T-cell (primary cell): ENCODE measurements at regions not wholly inside any gene's neighbourhood (a gene's known extent, or its start where the extent isn't known, plus 50 kb on each side); places are given as distances from the start of the nearest gene placed in this dataset.

Experiments used
- ATAC-seq, 4 experiments: fragments of 200-7000 bp in 3 of 4; fragments of 150-1000 bp in 1 of 4; cut with Tn5 transposase; replicated peaks in 1 of 4; 1 replicate in 3 of 4; 2 replicates in 1 of 4; pipeline ENCODE4 v1.10.0; 2021; ENCODE audit warnings: moderate library complexity in 3 of 4, mild to moderate bottlenecking in 2 of 4, moderate number of reproducible peaks in 1 of 4
- CTCF ChIA-PET, 2 donors: fragments of 300-600 bp; sonication (Branson Sonifier 250); formaldehyde crosslinking; loops; one replicate each; lab custom pipeline; 2022; ENCODE audit warnings: antibody characterized with exemption in 2 of 2; lab: Charles Lee
- POLR2A ChIA-PET, 2 donors: fragments of 300-600 bp; sonication (Branson Sonifier 250); formaldehyde crosslinking; loops; one replicate each; lab custom pipeline; 2022; ENCODE audit warnings: antibody characterized with exemption in 2 of 2; lab: Charles Lee
- DNase-seq, 35 experiments: peaks; one replicate each; pipeline versions ENCODE4 v3.0.0 to v3.0.0-alpha.2; 2013 to 2023
- H3K27ac ChIP-seq: one replicate; pipeline ENCODE4 v1.5.1; 2013; ENCODE audit warnings: low read length
- H3K27me3 ChIP-seq, 2 experiments: replicated peaks in 1 of 2; 1 replicate in 1 of 2; 2 replicates in 1 of 2; pipeline versions ENCODE4 v1.6.1 to v1.7.0; 2013; ENCODE audit warnings: low read length in 1 of 2, mixed read lengths in 1 of 2; ENCODE audit not compliant: control insufficient read depth in 2 of 2, insufficient read depth in 2 of 2; ENCODE audit errors: extremely low read depth in 1 of 2
- H3K36me3 ChIP-seq, 2 donors: 1 replicate in 1 of 2; 2 replicates in 1 of 2; pipeline versions ENCODE4 v1.6.1 to v1.7.0; 2013; ENCODE audit warnings: low read length in 1 of 2; ENCODE audit not compliant: control insufficient read depth in 2 of 2, insufficient read depth in 1 of 2; ENCODE audit errors: extremely low read depth in 1 of 2
- H3K4me1 ChIP-seq, 2 experiments: 1 replicate in 1 of 2; 2 replicates in 1 of 2; pipeline versions ENCODE4 v1.6.1 to v1.7.0; 2013; ENCODE audit warnings: low read length in 2 of 2, mixed read lengths in 1 of 2; ENCODE audit not compliant: insufficient read depth in 2 of 2, control insufficient read depth in 1 of 2; ENCODE audit errors: extremely low read depth in 1 of 2
- H3K4me3 ChIP-seq, 2 donors: 1 replicate in 1 of 2; 2 replicates in 1 of 2; pipeline versions ENCODE4 v1.5.1 to v1.7.0; 2013; ENCODE audit warnings: mild to moderate bottlenecking in 2 of 2, low read length in 1 of 2, moderate library complexity in 1 of 2; ENCODE audit not compliant: control insufficient read depth in 1 of 2; ENCODE audit errors: extremely low read depth in 1 of 2
- H3K9me3 ChIP-seq: 2 replicates; pipeline ENCODE4 v1.7.0; 2013
- H3K27ac Mint-ChIP-seq, 2 donors: one replicate each; pipeline ENCODE4 v1.8.0; 2020 to 2021; ENCODE audit warnings: mild to moderate bottlenecking in 2 of 2, mixed read lengths in 2 of 2
- H3K27me3 Mint-ChIP-seq, 2 donors: one replicate each; pipeline ENCODE4 v1.8.0; 2021 to 2022; ENCODE audit warnings: mixed read lengths in 2 of 2
- H3K36me3 Mint-ChIP-seq: one replicate; pipeline ENCODE4 v1.8.0; 2021; ENCODE audit warnings: mixed read lengths
- H3K4me1 Mint-ChIP-seq, 3 donors: one replicate each; pipeline ENCODE4 v1.8.0; 2020 to 2022; ENCODE audit warnings: mixed read lengths in 3 of 3, mild to moderate bottlenecking in 1 of 3
- H3K4me3 Mint-ChIP-seq, 3 donors: one replicate each; pipeline ENCODE4 v1.8.0; 2020 to 2022; ENCODE audit warnings: mild to moderate bottlenecking in 3 of 3, mixed read lengths in 3 of 3, moderate library complexity in 3 of 3
- H3K9me3 Mint-ChIP-seq, 3 donors: one replicate each; pipeline ENCODE4 v1.8.0; 2020 to 2022; ENCODE audit warnings: mixed read lengths in 3 of 3
- WGBS: methylation state at CpG from one replicate; pipeline ENCODE4 v1.1.5; 2013; ENCODE audit warnings: missing lambda C conversion rate; ENCODE audit not compliant: insufficient coverage; 5-methylcytosine and 5-hydroxymethylcytosine counted together

- Histone ChIP-seq H3K4me3 (no peak overlapping the region), H3K27me3 (no peaks in the 10 kb centered on the region), H3K9me3 (no peaks in the 10 kb centered on the region), H3K27ac (no peak overlapping the region), H3K4me1 (no peaks in the 10 kb centered on the region), H3K36me3 (no peaks in the 10 kb centered on the region)
- POLR2A ChIA-PET, result no interaction called here
- Mint-ChIP-seq H3K4me1 (no peaks in the 10 kb centered on the region), H3K4me3 (no peak overlapping the region), H3K27ac (no peak overlapping the region), H3K9me3 (no peaks in the 10 kb centered on the region), H3K27me3 (no peaks in the 10 kb centered on the region), H3K36me3 (no peaks in the 10 kb centered on the region)
- no CpG with 5 or more reads among the region's 3 CpGs for WGBS
- ATAC-seq (no peak), DNase-seq (no peak)
- CTCF ChIA-PET, result interaction anchor here in 1 of 2 donors (0.6 kb wide), 1 partner anchor 12 kb away, joined by 4 read pairs; no protein-coding TSS in a partner anchor
Observed at GRCh38 chr3:105118905-105119304, 247.8 kb upstream of the ALCAM start.

- Mint-ChIP-seq H3K36me3 (no peaks in the 10 kb centered on the region), H3K27me3 (no peaks in the 10 kb centered on the region)
- CTCF ChIA-PET, result no interaction called here
Observed at GRCh38 chr3:105119801-105120340, 246.8 kb upstream of the ALCAM start.

GRCh38 chr3:105130911-105131310 is 235.8 kb upstream of the ALCAM start:
- Mint-ChIP-seq H3K36me3 (no peaks in the 10 kb centered on the region), H3K9me3 (peaks cover 15 to 30% (median 15%) of the 10 kb centered on the region in 3 donors), H3K4me3 (no peak overlapping the region), H3K27ac (no peak overlapping the region), H3K27me3 (peaks cover 0 to 2% of the 10 kb centered on the region in 2 donors), H3K4me1 (no peaks in the 10 kb centered on the region)
- Histone ChIP-seq H3K27me3 (no peaks in the 10 kb centered on the region), H3K4me3 (no peak overlapping the region), H3K36me3 (no peaks in the 10 kb centered on the region), H3K9me3 (no peaks in the 10 kb centered on the region), H3K27ac (no peak overlapping the region), H3K4me1 (no peaks in the 10 kb centered on the region)
- ChIA-PET CTCF (interaction anchor here in 1 of 2 donors (0.7 kb wide), 1 partner anchor 12 kb away, joined by 4 read pairs; no protein-coding TSS in a partner anchor), POLR2A (no interaction called here)
- DNase-seq (no peak), ATAC-seq (no peak)
- 100% methylated on average over 1 of the region's 3 CpGs for WGBS

More at GRCh38 chr3:105119801-105120340, 246.8 kb upstream of the ALCAM start:
- Mint-ChIP-seq H3K4me1 (no peaks in the 10 kb centered on the region), H3K27ac (no peak overlapping the region), H3K9me3 (no peaks in the 10 kb centered on the region), H3K4me3 (no peak overlapping the region)
- DNase-seq, result no peak
- POLR2A ChIA-PET, result no interaction called here
- no peaks in the 10 kb centered on the region for H3K4me1 ChIP-seq
- WGBS, result no CpG with 5 or more reads among the region's 4 CpGs
- H3K9me3 ChIP-seq, result no peaks in the 10 kb centered on the region
- H3K4me3 ChIP-seq, result no peak overlapping the region
- no peaks in the 10 kb centered on the region for H3K27me3 ChIP-seq
- no peak overlapping the region for H3K27ac ChIP-seq
- no peak for ATAC-seq
- H3K36me3 ChIP-seq, result no peaks in the 10 kb centered on the region

GRCh38 chr3:105137911-105138310 is 228.8 kb upstream of the ALCAM start:
- no peaks in the 10 kb centered on the region for H3K4me1 Mint-ChIP-seq
- POLR2A ChIA-PET, result no interaction called here
- no peak overlapping the region for H3K4me3 Mint-ChIP-seq

GRCh38 chr3:105139881-105140560 is 226.7 kb upstream of the ALCAM start:
- H3K27me3 ChIP-seq, result no peaks in the 10 kb centered on the region
- H3K4me3 ChIP-seq, result no peak overlapping the region
- no peak overlapping the region for H3K27ac ChIP-seq
- ChIA-PET POLR2A (no interaction called here), CTCF (no interaction called here)
- DNase-seq (no peak), ATAC-seq (no peak)
- no peaks in the 10 kb centered on the region for H3K4me1 Mint-ChIP-seq
- H3K9me3 ChIP-seq, result no peaks in the 10 kb centered on the region
- H3K4me3 Mint-ChIP-seq, result no peak overlapping the region
- H3K27me3 Mint-ChIP-seq, result peaks cover 0 to 2% of the 10 kb centered on the region in 2 donors
- no peaks in the 10 kb centered on the region for H3K4me1 ChIP-seq
- H3K36me3 ChIP-seq, result no peaks in the 10 kb centered on the region
- H3K36me3 Mint-ChIP-seq, result no peaks in the 10 kb centered on the region
- H3K9me3 Mint-ChIP-seq, result peaks cover 0 to 3% (median 0%) of the 10 kb centered on the region in 3 donors
- 78% methylated on average over 5 of the region's 7 CpGs for WGBS
- no peak overlapping the region for H3K27ac Mint-ChIP-seq

More at GRCh38 chr3:105137911-105138310, 228.8 kb upstream of the ALCAM start:
- Histone ChIP-seq H3K4me1 (no peaks in the 10 kb centered on the region), H3K36me3 (no peaks in the 10 kb centered on the region), H3K4me3 (no peak overlapping the region), H3K27me3 (no peaks in the 10 kb centered on the region), H3K9me3 (no peaks in the 10 kb centered on the region), H3K27ac (no peak overlapping the region)
- Mint-ChIP-seq H3K9me3 (peaks cover 0 to 3% (median 0%) of the 10 kb centered on the region in 3 donors), H3K27me3 (peaks cover 0 to 2% of the 10 kb centered on the region in 2 donors), H3K36me3 (no peaks in the 10 kb centered on the region), H3K27ac (no peak overlapping the region)
- no peak for ATAC-seq
- no peak for DNase-seq
- WGBS, result no CpG with 5 or more reads among the region's 1 CpG
- CTCF ChIA-PET, result interaction anchor here in 1 of 2 donors (0.6 kb wide), 1 partner anchor 62 kb away, joined by 3 read pairs; no protein-coding TSS in a partner anchor

- no peaks in the 10 kb centered on the region for H3K4me1 ChIP-seq
- Mint-ChIP-seq H3K4me1 (no peaks in the 10 kb centered on the region), H3K9me3 (peaks cover 0 to 3% (median 0%) of the 10 kb centered on the region in 3 donors), H3K4me3 (no peak overlapping the region), H3K27ac (no peak overlapping the region), H3K36me3 (no peaks in the 10 kb centered on the region), H3K27me3 (no peaks in the 10 kb centered on the region)
- DNase-seq, result no peak
- no peaks in the 10 kb centered on the region for H3K36me3 ChIP-seq
- no peak overlapping the region for H3K4me3 ChIP-seq
- no peak for ATAC-seq
- no peaks in the 10 kb centered on the region for H3K27me3 ChIP-seq
- H3K27ac ChIP-seq, result no peak overlapping the region
- POLR2A ChIA-PET, result no interaction called here
- WGBS, result no CpG with 5 or more reads among the region's 2 CpGs
- H3K9me3 ChIP-seq, result no peaks in the 10 kb centered on the region
- CTCF ChIA-PET, result no interaction called here
Observed at GRCh38 chr3:105140899-105141367, 225.8 kb upstream of the ALCAM start.
